Transverse colon (tissue), 4 donors: ENCODE measurements at regions not wholly inside any gene's neighbourhood (a gene's known extent, or its start where the extent isn't known, plus 50 kb on each side); places are given as distances from the start of the nearest gene placed in this dataset.

Experiments used
- CTCF ChIP-seq, 5 experiments: fragments of 200-600 bp in 3 of 5; fragments of 450-650 bp in 2 of 5; sonication (generic) in 3 of 5; IDR thresholded peaks; 1 replicate in 2 of 5; 2 replicates in 3 of 5; pipeline ENCODE4 v1.5.1; 2016 to 2017; ENCODE audit warnings: antibody characterized with exemption in 5 of 5, inconsistent platforms in 3 of 5, mild to moderate bottlenecking in 2 of 5, moderate library complexity in 1 of 5
- POLR2AphosphoS5 ChIP-seq, 3 donors: sonication (generic); formaldehyde crosslinking; IDR thresholded peaks; one replicate each; pipeline ENCODE4 v1.6.1; 2016; ENCODE audit warnings: antibody characterized with exemption in 3 of 3

GRCh38 chr9:115770521-115770920 is 383.1 kb upstream of the PAPPA start:
- TF ChIP-seq POLR2AphosphoS5 (IDR thresholded peaks at IDR 0.05) (no peak), CTCF (IDR thresholded peaks at IDR 0.05) (no peak)
